ENCODE measurements at regions not wholly inside any gene's neighbourhood (a gene's known extent, or its start where the extent isn't known, plus 50 kb on each side); places are given as distances from the start of the nearest gene placed in this dataset.

- TF ChIP-seq CHD1 (IDR thresholded peaks at IDR 0.05; ENCODE audit: low read depth, low read length) (no peak), RFX5 (IDR thresholded peaks at IDR 0.05; ENCODE audit: low read depth, low read length) (no peak), RAD21 (IDR thresholded peaks at IDR 0.05; ENCODE audit: low read length) (no peak), CTCF (conservative IDR thresholded peaks at IDR 0.05; ENCODE audit: low read depth, low read length) (no peak), CEBPB (IDR thresholded peaks at IDR 0.05; ENCODE audit: low read depth, low read length) (no peak), RCOR1 (IDR thresholded peaks at IDR 0.05; ENCODE audit: insufficient replicate concordance, low read length) (no peak), POLR2A (IDR thresholded peaks at IDR 0.05; ENCODE audit: low read depth, low read length) (no peak), MAFK (IDR thresholded peaks at IDR 0.05; ENCODE audit: low read depth, low read length) (no peak), BHLHE40 (IDR thresholded peaks at IDR 0.05; ENCODE audit: low read depth, low read length) (no peak), SMC3 (IDR thresholded peaks at IDR 0.05; ENCODE audit: low read depth, low read length) (no peak)
- TF ChIP-seq, protein P1, sequence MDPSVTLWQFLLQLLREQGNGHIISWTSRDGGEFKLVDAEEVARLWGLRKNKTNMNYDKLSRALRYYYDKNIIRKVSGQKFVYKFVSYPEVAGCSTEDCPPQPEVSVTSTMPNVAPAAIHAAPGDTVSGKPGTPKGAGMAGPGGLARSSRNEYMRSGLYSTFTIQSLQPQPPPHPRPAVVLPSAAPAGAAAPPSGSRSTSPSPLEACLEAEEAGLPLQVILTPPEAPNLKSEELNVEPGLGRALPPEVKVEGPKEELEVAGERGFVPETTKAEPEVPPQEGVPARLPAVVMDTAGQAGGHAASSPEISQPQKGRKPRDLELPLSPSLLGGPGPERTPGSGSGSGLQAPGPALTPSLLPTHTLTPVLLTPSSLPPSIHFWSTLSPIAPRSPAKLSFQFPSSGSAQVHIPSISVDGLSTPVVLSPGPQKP (IDR thresholded peaks at IDR 0.05; ENCODE audit: borderline replicate concordance, low read depth, low read length) = no peak
- TF ChIP-seq, protein P2, sequence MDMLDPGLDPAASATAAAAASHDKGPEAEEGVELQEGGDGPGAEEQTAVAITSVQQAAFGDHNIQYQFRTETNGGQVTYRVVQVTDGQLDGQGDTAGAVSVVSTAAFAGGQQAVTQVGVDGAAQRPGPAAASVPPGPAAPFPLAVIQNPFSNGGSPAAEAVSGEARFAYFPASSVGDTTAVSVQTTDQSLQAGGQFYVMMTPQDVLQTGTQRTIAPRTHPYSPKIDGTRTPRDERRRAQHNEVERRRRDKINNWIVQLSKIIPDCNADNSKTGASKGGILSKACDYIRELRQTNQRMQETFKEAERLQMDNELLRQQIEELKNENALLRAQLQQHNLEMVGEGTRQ (IDR thresholded peaks at IDR 0.05; ENCODE audit: low read depth, low read length) = no peak
- no peak overlapping the region for H4K5ac ChIP-seq (ENCODE audit: low read depth, low read length)
- H3K79me1 ChIP-seq (ENCODE audit: low read depth in 1 of 2, low read length in 2 of 2) = no peaks in the 10 kb centered on the region
- H3K56ac ChIP-seq (ENCODE audit: extremely low read depth, insufficient read depth, low read length) = no peak overlapping the region
- POLR2A ChIA-PET (ENCODE audit: unreplicated experiment) = no interaction called here
- H3K4me1 ChIP-seq (ENCODE audit: control insufficient read depth, insufficient read depth, low read length) = peaks cover 2% of the 10 kb centered on the region; the same call in 1 of the 2 replicates
- in situ Hi-C loops (cut with MboI; ENCODE audit: low sequenced_read_pairs) (no loop called here), intact Hi-C loops (cut with micrococcal nuclease) (no loop called here), dilution Hi-C loops (cut with HindIII; ENCODE audit: low sequenced_read_pairs, unreplicated experiment) (no loop called here)
- H3K27ac ChIP-seq (ENCODE audit: insufficient read depth, low read length) = no peak overlapping the region
- H3K4me3 ChIP-seq (ENCODE audit: insufficient read depth, low read depth, low read length) = no peak overlapping the region
- H3K23ac ChIP-seq (ENCODE audit: low read depth, low read length) = no peak overlapping the region
- H3K36me3 ChIP-seq (ENCODE audit: control insufficient read depth, insufficient read depth, low read length) = no peaks in the 10 kb centered on the region
- CTCF ChIA-PET = no interaction called here
- no peaks in the 10 kb centered on the region for H3K9me1 ChIP-seq (ENCODE audit: insufficient read depth, low read length)
- H2BK120ac ChIP-seq (ENCODE audit: low read depth, low read length) = no peak overlapping the region
- no peak for DNase-seq
- H3K4me2 ChIP-seq (ENCODE audit: low read depth, low read length) = no peak overlapping the region; the same call in 1 of the 2 replicates
- no peak overlapping the region for H3K18ac ChIP-seq (ENCODE audit: low read depth, low read length)
- H4K91ac ChIP-seq (ENCODE audit: insufficient read depth, low read depth, low read length) = no peak overlapping the region
- no peak overlapping the region for H2BK20ac ChIP-seq (ENCODE audit: low read depth, low read length)
- H4K8ac ChIP-seq (ENCODE audit: low read depth in 2 of 2, low read length in 2 of 2) = no peak overlapping the region
- no peak overlapping the region for H2AK5ac ChIP-seq (ENCODE audit: low read depth, low read length)
- H2BK15ac ChIP-seq (ENCODE audit: low read depth, low read length) = no peak overlapping the region
- no peak overlapping the region for H2BK5ac ChIP-seq (ENCODE audit: low read depth, low read length, poor library complexity, severe bottlenecking)
- no TSS peak for BruUV-seq (replicated peaks)
- no peak for ATAC-seq (ENCODE audit: low read depth)
- no peaks in the 10 kb centered on the region for H3K9me3 ChIP-seq (ENCODE audit: control insufficient read depth, insufficient read depth, low read length)
- no peak overlapping the region for H3K14ac ChIP-seq (replicated peaks; ENCODE audit: low read depth, low read length)
- no peak overlapping the region for H3K4ac ChIP-seq (ENCODE audit: low read depth, low read length)
- no peak overlapping the region for H2AFZ ChIP-seq (replicated peaks; ENCODE audit: low read length, poor library complexity)
- H3K9ac ChIP-seq (ENCODE audit: low read depth, low read length) = no peak overlapping the region
- WGBS, 2 experiments (ENCODE audit: extremely low coverage in 2 of 2, insufficient read length in 1 of 2) = 100% methylated on average over 1 of the region's 30 CpGs; no CpG with 5 or more reads in 1 of the 2 experiments
- H4K20me1 ChIP-seq (ENCODE audit: insufficient read depth, low read length) = no peaks in the 10 kb centered on the region
- H2AK9ac ChIP-seq (replicated peaks; ENCODE audit: low read depth, low read length, poor library complexity) = no peak overlapping the region
- H3K27me3 ChIP-seq (ENCODE audit: control insufficient read depth, insufficient read depth, low read length) = no peaks in the 10 kb centered on the region
Observed at GRCh38 chr2:180873219-180873618, 107.2 kb upstream of the UBE2E3 start.
